ENCODE measurements at regions not wholly inside any gene's neighbourhood (a gene's known extent, or its start where the extent isn't known, plus 50 kb on each side); places are given as distances from the start of the nearest gene placed in this dataset.

DNA sequence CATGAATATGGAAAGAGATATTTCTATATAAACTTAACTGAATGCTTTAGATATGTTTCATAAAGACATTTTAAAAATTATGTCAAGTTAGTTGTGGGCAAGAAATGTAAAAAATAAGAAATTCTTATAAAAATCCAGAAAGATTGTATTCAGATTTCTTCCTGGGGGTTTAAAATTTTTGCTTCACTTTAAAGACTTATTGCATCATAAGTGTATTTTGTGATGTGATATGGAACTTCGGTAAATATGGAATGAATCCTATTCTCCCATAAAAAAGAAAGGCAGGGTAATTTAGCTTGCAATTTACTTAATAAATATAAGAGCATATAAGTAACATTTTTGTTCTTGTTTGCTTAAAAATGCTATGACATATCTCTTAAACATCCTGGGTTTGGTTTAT lies 104.8 kb upstream of the CWC22 start:
- FAIRE-seq (no peak), DNase-seq (ENCODE audit: low spot score) (no peak)

- FAIRE-seq = no peak
- DNase-seq (ENCODE audit: low spot score) = no peak
Measured at GRCh38 chr2:180110469-180110868, 103.4 kb upstream of the CWC22 start.

DNA sequence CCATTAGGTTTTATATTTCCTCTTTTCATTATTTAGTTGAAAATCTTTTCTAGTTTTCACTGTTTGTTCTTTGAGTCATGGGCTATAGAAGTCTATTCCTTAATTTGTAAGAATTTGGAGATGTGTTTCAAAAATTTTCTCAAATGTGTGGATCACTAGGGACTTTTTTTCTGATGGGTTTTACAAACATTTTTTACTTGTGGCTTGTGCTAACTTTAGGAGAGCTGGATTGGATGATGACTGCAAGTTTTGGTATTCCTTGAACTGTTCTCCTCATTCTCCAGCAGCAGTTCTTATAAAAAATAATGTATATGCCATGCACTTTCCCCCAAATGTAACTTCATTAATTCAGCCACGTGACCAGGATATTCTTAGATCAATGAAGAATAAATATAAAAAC lies 94.7 kb upstream of the CWC22 start:
- FAIRE-seq = no peak
- DNase-seq (ENCODE audit: low spot score) = no peak

- FAIRE-seq = no peak
Measured at GRCh38 chr2:180099308-180099707, 92.2 kb upstream of the CWC22 start.

DNA sequence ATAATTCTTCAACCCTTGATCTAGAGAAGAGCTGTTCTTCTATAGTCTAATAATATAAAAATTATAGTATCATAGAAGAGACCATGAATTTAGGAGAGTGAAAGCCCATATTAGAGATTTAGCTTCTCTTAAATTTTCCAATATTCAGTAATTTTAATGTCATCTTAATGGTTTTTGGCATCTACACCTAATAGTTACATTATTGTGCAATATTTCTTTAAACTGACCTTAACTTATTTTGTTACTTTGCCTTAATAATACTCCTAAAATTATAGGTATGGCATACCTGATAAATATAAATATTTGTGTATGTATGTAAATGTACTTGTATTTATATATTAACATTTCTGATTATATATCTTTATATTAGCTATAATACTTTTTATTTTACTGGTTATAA lies 78.0 kb upstream of the CWC22 start:
- no peak for DNase-seq (ENCODE audit: low spot score)
- no peak for FAIRE-seq

More at GRCh38 chr2:180099308-180099707, 92.2 kb upstream of the CWC22 start:
- no peak for DNase-seq (ENCODE audit: low spot score)

DNA sequence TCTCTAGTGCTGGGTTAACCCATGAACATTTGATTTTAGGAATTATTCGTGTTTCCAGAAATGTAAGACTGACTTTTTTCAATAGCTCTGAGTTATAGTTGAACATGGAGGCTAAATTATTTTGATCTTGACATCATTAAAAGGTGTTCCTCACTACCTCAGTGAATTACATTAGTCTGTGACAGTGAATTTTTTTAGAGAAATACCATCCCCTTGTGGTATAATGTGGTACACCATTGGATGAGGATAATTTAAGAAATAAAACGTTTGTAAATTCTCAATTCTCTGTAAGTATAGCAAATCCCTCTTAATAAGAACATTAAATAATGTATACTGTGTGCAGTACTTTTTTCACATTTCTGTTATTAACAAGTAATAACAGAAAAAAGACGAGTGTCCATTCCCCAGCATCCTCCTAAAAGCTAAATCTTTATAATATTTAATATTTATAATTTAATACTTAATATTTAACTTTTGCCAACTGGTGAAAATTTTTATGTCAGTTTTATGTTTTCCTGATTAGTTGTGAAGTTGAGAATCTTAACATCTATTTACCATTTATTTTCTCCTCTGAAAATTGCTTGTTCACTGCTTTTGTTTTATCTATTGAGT lies 70.3 kb upstream of the CWC22 start:
- DNase-seq (ENCODE audit: low spot score) = no peak
- no peak for FAIRE-seq

- DNase-seq (ENCODE audit: low spot score) (no peak), FAIRE-seq (no peak)
Measured at GRCh38 chr2:180075870-180076269, 68.8 kb upstream of the CWC22 start.

GRCh38 chr2:180071797-180072196 lies 64.7 kb upstream of the CWC22 start:
- DNase-seq (ENCODE audit: low spot score) (no peak), FAIRE-seq (no peak)

GRCh38 chr2:180063494-180064092 lies 56.5 kb upstream of the CWC22 start:
- DNase-seq (ENCODE audit: low spot score) (no peak), FAIRE-seq (no peak)

- FAIRE-seq = no peak
- DNase-seq (ENCODE audit: low spot score) = no peak
Measured at GRCh38 chr2:180062178-180062577, 55.1 kb upstream of the CWC22 start.

GRCh38 chr2:180061546-180061945 lies 54.4 kb upstream of the CWC22 start:
- FAIRE-seq = no peak
- no peak for DNase-seq (ENCODE audit: low spot score)

GRCh38 chr2:180061085-180061484 lies 54.0 kb upstream of the CWC22 start:
- no peak for DNase-seq (ENCODE audit: low spot score)
- FAIRE-seq = no peak

GRCh38 chr2:180058993-180059392 lies 51.9 kb upstream of the CWC22 start:
- FAIRE-seq (no peak), DNase-seq (ENCODE audit: low spot score) (no peak)

- FAIRE-seq = no peak
- no peak for DNase-seq (ENCODE audit: low spot score)
Measured at GRCh38 chr2:180057706-180058412, 50.8 kb upstream of the CWC22 start.
